ENCODE measurements at regions not wholly inside any gene's neighbourhood (a gene's known extent, or its start where the extent isn't known, plus 50 kb on each side); places are given as distances from the start of the nearest gene placed in this dataset.

GRCh38 chr10:91091780-91092179 is 128.7 kb upstream of the PCGF5 start:
- no peak for TF ChIP-seq TCF12 (IDR thresholded peaks at IDR 0.05; ENCODE audit: low read depth)
- TF ChIP-seq CEBPB (IDR thresholded peaks at IDR 0.05), result no peak
- no peak for TF ChIP-seq FOXM1 (IDR thresholded peaks at IDR 0.05; ENCODE audit: borderline replicate concordance, low read depth)
- no peak for TF ChIP-seq NFIC (IDR thresholded peaks at IDR 0.05)
- no peak for TF ChIP-seq CREB1 (IDR thresholded peaks at IDR 0.05; ENCODE audit: low read depth)
- no peak for TF ChIP-seq MAX (IDR thresholded peaks at IDR 0.05)
- no peak for TF ChIP-seq YY1 (IDR thresholded peaks at IDR 0.05; ENCODE audit: low read depth)
- TF ChIP-seq TAF1 (IDR thresholded peaks at IDR 0.05; ENCODE audit: low read depth), result no peak
- TF ChIP-seq RAD21 (IDR thresholded peaks at IDR 0.05; ENCODE audit: low read depth), result no peak
- no peak for TF ChIP-seq EP300 (IDR thresholded peaks at IDR 0.05; ENCODE audit: borderline replicate concordance)
- no peak for TF ChIP-seq USF1 (IDR thresholded peaks at IDR 0.05)

GRCh38 chr10:91096274-91096673 is 124.2 kb upstream of the PCGF5 start:
- TF ChIP-seq ZBTB7A (IDR thresholded peaks at IDR 0.05; ENCODE audit: low read depth) (no peak), TAF1 (IDR thresholded peaks at IDR 0.05; ENCODE audit: low read depth) (no peak), EP300 (IDR thresholded peaks at IDR 0.05; ENCODE audit: borderline replicate concordance) (no peak), MAX (IDR thresholded peaks at IDR 0.05) (no peak), CEBPB (IDR thresholded peaks at IDR 0.05) (no peak), NFIC (IDR thresholded peaks at IDR 0.05) (no peak), TCF12 (IDR thresholded peaks at IDR 0.05; ENCODE audit: low read depth) (no peak), TEAD4 (IDR thresholded peaks at IDR 0.05) (no peak), CREB1 (IDR thresholded peaks at IDR 0.05; ENCODE audit: low read depth) (no peak), EGR1 (IDR thresholded peaks at IDR 0.05) (no peak), FOXM1 (IDR thresholded peaks at IDR 0.05; ENCODE audit: borderline replicate concordance, low read depth) (no peak), REST (IDR thresholded peaks at IDR 0.05; ENCODE audit: low read depth) (no peak), YY1 (IDR thresholded peaks at IDR 0.05; ENCODE audit: low read depth) (no peak)

GRCh38 chr10:91097313-91097712 is 123.2 kb upstream of the PCGF5 start:
- TF ChIP-seq NFIC (IDR thresholded peaks at IDR 0.05) (no peak), TAF1 (IDR thresholded peaks at IDR 0.05; ENCODE audit: low read depth) (no peak), TCF12 (IDR thresholded peaks at IDR 0.05; ENCODE audit: low read depth) (no peak)

- no peak for TF ChIP-seq RAD21 (IDR thresholded peaks at IDR 0.05; ENCODE audit: low read depth)
- TF ChIP-seq NFIC (IDR thresholded peaks at IDR 0.05), result no peak
- no peak for TF ChIP-seq REST (IDR thresholded peaks at IDR 0.05; ENCODE audit: low read depth)
- TF ChIP-seq MAX (IDR thresholded peaks at IDR 0.05), result no peak
- TF ChIP-seq EGR1 (IDR thresholded peaks at IDR 0.05), result no peak
- TF ChIP-seq CREB1 (IDR thresholded peaks at IDR 0.05; ENCODE audit: low read depth), result no peak
- no peak for TF ChIP-seq EP300 (IDR thresholded peaks at IDR 0.05; ENCODE audit: borderline replicate concordance)
Measured at GRCh38 chr10:91103384-91104192, 116.9 kb upstream of the PCGF5 start.

GRCh38 chr10:91104193-91105041 is 116.0 kb upstream of the PCGF5 start:
- TF ChIP-seq YY1 (IDR thresholded peaks at IDR 0.05; ENCODE audit: low read depth), result no peak
- TF ChIP-seq NFIC (IDR thresholded peaks at IDR 0.05), result no peak
- no peak for TF ChIP-seq CEBPB (IDR thresholded peaks at IDR 0.05)
- no peak for TF ChIP-seq REST (IDR thresholded peaks at IDR 0.05; ENCODE audit: low read depth)
- no peak for TF ChIP-seq CREB1 (IDR thresholded peaks at IDR 0.05; ENCODE audit: low read depth)
- TF ChIP-seq TAF1 (IDR thresholded peaks at IDR 0.05; ENCODE audit: low read depth), result no peak
- TF ChIP-seq TEAD4 (IDR thresholded peaks at IDR 0.05), result no peak
- TF ChIP-seq EGR1 (IDR thresholded peaks at IDR 0.05), result no peak
- TF ChIP-seq EP300 (IDR thresholded peaks at IDR 0.05; ENCODE audit: borderline replicate concordance), result no peak
- TF ChIP-seq USF1 (IDR thresholded peaks at IDR 0.05), result no peak
- no peak for TF ChIP-seq RAD21 (IDR thresholded peaks at IDR 0.05; ENCODE audit: low read depth)
- TF ChIP-seq ZBTB7A (IDR thresholded peaks at IDR 0.05; ENCODE audit: low read depth), result no peak
- no peak for TF ChIP-seq FOXM1 (IDR thresholded peaks at IDR 0.05; ENCODE audit: borderline replicate concordance, low read depth)
- no peak for TF ChIP-seq TCF12 (IDR thresholded peaks at IDR 0.05; ENCODE audit: low read depth)
- no peak for TF ChIP-seq MAX (IDR thresholded peaks at IDR 0.05)
